HG02678 (cell line): ENCODE measurements at regions not wholly inside any gene's neighbourhood (a gene's known extent, or its start where the extent isn't known, plus 50 kb on each side); places are given as distances from the start of the nearest gene placed in this dataset.
A peak's percentile ranks its signal among the peaks of the same experiment; 100 is the strongest.

Experiments used
- ATAC-seq: cut with Tn5 transposase; IDR thresholded peaks from one replicate; pipeline ENCODE4 v1.9.1; 2021; ENCODE audit warnings: mild to moderate bottlenecking, moderate library complexity; ENCODE audit not compliant: unreplicated experiment

DNA sequence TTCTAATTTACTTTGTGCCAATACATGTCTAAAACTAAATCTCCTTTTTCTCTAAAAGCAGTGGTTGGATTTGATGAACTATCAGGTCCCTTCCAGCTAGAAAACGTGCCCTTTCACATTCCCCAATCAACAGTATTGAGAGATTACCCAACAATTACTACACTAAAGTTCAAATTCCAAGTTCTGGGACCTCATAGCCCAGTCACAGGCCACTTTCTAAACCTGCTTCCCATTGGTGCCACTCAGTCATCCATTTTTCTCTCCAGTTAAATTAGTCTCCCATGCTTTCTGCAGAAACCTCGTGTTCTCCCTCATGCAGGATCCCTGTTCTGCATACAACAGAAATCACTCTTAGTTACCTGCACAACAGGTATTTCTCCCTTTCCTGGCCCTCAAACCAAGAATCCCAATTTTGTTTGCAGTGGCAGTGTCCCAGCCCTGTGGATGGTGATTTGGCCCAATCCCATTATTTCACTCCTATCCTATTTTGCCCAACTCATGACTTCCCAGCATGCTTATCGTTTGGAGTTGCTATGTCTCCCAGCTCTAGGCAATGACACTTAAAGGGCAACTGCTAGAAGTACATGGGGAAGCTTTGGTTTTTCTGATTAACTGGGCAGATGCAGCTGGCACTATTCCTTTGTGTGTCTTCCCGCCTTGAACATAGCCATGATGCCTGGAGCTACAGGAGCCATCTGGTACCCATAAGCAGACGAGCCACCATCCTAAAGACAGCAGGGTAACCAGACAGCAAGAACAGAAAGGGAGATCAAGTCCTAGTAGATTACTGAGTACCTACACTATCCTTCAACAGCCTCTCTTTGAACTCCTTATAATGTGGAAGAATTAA is 224.2 kb downstream of the MINAR1 start:
- ATAC-seq: no peak

DNA sequence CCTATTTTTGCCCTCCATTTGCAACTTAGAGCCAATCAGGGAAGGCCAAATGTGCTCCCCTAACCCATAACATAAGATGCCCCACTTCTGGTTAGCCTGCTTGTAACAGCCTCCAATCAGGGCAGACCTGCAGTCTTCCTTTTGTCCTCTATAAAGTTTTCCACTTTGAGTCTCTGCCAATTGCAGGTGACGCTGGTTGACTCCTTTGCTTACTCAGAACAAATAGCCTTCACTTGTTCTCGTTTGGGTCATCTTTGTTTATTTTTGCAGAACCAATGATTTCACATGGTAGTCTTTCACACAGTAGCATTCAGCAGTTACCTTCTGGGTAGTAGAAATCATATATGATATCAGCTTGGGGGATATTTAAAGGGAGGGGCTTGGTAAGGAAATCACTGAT is 225.6 kb downstream of the MINAR1 start:
- no peak for ATAC-seq

DNA sequence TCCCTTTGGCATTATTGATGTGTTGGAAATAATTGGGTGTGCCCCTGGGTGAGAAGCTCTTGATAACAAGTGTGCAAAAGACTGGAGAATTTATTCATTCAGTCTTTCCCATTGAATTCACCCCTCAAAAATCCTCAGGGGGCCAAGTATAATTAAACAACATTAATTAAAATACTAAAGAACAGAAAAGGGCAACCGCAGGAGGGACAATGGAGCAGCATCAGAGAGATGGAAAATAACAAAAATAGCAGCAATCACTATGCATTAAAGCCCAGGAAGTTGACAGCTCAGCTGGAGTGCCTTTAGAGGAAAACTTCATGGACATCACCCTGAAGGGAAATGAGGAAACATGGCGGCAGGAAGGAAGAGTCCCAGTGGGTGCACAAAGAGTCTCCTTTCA is 227.6 kb downstream of the MINAR1 start:
- ATAC-seq: no peak

DNA sequence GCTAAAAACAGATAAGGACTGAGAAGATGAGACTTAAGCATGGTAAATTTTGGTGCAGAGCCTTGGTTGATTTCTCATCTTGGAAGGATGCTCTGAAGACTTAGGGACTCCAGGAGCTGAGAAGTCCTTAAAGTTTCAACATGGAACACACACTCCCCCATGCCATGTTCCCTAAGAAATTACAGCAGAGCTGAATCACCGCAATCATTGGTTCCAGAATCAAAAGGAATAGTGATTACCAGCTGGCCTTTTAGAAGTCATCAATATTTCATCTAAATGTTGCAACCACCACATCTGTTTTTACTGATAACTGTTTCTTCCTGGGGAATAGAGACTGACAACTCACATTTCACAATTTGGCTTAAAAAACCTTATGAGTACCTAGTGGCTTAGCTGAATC is 229.3 kb downstream of the MINAR1 start:
- no peak for ATAC-seq

DNA sequence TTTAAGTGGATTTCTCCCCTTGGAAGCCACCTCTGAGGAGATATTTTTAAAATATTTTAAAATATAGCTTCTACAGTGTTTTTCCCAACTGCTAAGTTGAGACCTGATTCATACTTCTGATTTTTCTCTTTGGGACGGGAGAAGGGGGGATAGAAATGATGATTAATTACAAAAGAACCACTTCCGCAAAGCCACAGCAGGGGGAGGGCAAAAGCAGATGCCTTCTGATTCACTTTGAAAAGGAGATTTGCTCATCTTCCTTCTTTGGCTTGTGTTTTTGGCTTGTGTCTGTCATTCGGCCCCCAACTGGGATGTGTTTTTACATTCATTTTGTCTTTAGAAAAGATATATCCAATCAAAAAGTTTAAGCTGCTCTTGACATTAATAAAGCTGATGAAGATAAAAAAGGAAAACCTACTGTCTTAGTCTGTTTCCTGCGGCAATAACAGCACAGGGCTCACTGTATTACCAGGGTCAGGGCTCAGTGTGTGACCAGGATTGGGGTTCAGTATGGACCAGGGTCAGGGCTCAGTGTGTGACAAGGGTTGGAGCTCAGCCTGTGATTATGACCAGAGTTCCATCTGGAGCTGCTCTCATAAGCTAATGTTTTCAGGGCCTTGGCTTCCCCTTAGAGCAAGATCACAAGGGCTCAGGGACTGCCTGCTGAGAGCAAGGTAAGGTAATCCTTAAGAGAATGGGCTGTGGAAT is 223.2 kb downstream of the MTHFS start:
- peak; percentile 57 for ATAC-seq

DNA sequence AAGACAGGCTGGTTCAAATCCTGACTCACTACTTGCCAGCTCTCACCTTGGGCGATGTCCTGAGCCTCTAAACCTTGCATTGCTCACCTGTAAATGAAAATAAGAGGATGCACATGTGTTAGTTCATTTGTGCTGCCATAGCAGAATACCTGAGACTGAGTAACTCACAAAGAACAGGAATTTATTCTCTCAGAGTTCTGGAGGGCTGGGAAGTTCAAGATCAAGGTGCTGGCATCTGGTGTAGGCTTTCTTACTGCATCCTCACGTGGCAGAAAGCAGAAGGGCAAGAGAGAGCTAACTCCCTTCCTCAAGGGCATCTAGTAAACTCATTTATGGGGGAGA is 222.7 kb downstream of the MTHFS start:
- ATAC-seq: no peak

DNA sequence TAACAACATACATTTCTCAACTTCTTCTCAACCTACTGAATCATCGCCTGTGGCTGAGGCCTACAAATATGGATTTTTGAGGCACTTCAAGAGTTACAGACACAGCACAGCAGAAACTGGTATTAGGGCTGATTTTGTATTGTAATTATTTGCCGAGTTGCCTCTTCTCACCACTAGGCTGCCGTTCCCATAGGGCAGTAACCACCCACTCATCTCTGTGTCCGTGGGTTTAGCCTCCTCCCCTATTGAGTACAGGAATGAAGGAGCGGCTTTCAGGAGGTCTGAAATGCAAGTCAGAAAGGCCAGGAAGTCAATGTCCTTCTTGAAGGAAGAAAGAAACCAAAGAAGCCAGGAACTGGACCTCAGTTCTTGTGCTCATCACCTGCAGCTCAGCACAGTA is 220.8 kb downstream of the MTHFS start:
- no peak for ATAC-seq

DNA sequence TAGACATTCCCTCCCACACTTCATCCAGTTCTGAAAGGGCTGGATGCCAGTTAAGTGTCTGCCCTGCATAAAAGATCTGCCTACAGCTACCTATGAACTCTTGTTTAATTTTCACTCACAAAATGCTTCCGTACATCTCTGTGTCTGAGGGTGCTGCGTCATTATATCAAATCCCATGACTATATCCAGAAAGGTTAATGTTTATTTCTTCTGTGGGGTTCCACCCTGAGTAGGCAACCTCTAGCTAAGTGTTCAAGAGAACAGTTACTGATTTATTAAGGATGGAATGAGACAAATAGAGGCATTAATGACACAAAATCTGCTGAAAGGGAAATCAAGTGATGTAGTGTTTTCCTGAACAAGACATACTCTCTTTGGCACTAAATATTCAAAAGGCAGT is 220.2 kb downstream of the MTHFS start:
- no peak for ATAC-seq

DNA sequence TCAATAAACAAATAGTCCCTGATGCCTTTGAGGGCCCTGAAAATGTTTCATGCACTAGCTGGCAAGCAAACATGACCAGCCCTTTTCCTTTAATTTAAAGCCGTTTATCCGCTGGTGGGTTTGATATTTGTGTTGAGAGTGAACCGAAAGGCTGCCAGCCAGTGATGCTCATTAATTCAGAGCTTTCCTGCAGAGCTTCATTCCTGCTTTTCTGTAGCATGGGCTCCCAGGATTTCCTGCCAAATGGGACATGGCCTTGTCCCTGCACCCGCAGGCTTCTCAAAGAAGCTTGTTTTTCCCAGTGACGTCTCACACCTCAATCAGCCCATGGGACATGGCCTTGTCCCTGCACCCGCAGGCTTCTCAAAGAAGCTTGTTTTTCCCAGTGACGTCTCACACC is 219.6 kb downstream of the MTHFS start:
- ATAC-seq: no peak

DNA sequence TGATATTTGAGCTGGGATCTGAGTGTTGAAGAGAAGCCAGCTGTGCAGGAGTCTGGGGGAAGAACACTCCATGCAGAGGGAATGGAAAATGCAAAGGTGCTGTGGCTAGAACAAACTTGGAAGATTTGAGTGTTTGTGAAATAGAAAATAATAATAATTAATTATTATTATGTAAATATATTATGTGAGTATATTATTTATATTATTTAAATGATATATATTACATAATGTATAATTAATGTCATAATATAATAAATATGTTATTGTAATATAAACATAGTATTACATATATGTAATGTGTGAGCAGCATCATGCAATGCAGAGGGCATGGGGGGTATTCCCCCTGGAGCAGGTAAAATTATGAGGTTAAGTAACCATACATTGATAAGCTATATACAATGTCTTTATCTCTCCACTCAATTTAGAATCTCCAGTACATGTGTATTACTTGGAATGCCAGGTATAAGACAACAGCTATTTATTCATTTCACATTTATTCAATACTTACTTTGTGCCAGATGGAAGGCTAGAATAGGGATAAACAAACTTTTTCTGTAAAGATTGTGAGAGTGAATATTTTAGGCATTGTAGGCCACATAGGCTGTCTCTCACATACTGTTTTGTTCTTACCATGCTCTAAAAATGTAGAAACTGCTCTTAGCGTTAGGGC is 218.6 kb downstream of the MTHFS start:
- no peak for ATAC-seq

DNA sequence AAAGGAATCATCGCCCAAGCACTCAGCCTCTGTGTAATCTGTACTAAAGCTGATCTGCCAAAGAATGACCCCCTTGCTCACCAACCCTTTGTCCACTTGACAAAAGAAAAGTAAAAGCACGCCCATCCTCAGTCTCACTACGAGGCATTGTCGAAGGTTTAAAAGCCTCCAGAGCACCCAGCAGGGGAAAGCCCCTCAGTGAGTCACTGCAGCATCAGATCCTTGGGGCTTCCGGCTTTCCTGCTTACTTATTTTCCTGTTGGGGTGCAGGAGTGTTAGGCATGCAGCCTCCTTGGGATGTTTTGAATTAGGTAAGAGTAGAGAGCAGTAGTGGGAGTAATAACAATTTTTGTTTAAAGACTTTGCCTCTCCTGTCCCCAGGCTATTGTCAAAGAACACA is 216.1 kb downstream of the MTHFS start:
- no peak for ATAC-seq

DNA sequence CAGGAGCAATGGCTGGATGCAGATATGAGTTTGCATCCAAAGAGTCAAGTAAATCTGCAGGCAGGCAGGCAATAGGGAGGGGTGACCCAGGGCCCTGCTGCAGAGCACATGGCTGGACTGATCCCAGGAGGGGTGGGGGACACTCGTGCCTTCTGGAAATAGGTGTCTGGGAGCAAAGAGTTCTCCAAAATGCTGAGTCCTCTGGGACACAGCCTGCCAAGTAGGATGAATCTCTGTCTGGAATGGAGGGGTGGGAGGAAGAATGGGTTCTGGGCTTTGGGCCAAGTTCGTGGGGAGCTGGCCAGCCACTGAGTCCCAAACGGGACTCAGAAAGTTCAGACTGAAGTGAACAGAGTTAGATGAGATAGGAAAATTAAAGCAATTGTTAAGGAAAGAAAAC is 214.5 kb downstream of the MTHFS start:
- ATAC-seq: no peak

DNA sequence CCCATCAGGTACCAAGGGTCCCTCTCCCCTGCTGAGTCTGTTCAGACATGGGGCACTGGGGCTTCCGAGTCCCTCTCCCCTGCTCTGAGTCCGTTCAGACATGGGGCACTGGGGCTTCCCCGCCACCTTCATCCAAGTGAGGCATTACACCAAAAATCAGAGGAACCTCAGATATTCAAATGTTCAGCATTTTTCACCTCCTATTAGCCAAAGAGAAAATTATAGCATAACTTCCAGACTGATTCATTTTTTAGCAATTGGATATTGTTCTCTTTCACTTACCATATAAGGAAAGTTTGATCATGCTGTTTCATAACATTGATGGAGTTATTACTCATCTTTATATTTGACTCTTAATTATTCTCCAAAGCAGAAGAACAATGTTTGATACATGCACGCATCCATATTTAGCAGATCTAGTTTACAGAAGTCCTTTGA is 213.9 kb downstream of the MTHFS start:
- no peak for ATAC-seq

DNA sequence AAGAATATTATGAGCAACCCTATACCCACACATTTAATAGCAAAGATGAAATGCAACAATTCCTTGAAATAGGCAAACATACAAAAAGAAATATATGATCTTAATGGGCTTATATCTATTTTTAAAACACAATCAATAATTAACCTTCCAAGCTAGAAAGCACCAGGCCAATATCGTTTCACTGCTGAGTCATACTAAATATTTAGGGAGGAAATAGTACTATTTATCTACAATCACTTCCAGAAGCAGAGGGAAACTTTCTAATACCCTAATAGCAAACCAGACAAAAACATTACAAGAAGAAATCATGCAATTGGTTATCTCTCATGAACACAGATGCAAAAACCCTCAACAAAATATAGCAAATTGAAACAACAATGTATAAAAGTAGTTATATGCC is 207.8 kb downstream of the MTHFS start:
- no peak for ATAC-seq

DNA sequence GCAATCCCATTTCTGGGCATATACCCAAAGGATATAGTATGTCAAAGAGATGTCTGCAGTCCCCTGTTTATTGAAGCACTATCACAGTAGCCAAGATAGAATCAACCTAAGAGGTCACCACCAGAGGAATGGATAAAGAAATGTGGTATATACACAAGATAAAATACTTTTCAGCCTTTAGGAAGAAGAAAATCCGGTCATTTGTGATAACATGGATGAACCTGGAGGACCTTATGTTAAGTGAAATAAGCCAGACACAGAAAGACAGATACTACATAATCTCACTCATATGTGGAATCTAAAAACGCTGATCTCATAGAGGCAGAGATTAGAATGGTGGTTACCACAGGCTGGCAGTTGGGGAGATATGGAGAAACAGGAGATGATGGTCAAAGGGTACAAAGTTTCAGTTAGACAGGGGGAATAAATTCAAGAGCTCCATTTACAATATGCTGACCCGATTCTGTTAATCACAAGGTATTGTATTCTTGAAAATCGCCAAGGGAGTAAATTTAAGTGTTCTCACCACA is 195.8 kb downstream of the MTHFS start:
- no peak for ATAC-seq

DNA sequence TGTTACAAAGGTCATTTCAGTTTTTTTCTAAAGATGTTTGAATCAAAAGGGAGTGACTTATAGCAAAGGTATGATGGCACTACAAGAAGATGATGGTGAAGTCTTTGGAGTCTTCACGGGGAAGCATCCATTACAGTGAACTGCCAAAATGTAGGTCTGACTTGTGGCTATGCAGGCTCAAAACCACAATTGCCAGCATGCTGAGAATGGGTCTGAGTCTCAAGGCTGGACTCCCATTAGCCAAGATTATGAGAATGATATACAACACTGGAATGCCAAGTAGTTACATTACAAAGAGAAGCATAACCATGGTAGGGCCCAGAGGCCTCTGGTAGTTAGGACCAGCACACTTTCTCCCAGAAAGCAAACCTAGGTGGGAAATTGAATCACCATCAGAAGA is 194.2 kb downstream of the MTHFS start:
- no peak for ATAC-seq

DNA sequence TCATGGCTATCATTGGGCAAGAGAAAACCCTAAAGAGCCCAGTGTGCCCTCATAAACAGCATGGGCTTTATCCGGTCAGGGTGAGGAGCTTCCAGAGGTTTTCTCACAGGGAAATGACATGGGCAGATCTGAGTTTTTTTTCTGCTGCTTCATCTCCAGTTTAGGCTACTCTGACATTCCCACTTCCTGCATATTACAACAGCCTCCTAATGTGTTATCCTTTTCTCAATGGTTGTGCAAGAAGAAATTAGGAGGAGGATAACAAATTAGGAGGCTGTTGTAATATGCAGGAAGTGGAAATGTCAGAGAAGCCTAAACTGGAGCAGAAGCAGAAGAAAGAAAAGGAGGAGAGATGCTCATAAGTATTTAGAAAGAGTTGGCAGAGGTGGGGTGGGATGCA is 175.6 kb downstream of the MTHFS start:
- ATAC-seq: no peak

DNA sequence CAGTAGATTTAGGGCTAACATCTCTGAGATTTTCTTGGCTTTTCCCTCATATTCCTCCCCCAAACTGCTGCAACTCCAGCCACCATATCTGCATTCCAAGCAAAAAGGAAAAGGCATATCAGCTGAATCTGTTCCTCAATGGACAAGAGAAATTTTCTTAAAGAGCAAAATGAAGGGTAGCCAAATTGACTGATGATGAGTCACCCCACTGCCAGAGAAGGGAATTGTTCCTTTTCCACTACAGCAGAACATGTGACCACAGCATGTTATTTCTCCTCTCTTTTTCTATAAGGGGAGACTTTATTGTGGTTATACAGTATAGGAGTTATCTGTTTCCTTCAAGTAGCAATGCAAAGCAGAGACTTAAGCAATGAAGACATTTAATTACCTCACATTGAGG is 172.5 kb downstream of the MTHFS start:
- ATAC-seq: no peak

DNA sequence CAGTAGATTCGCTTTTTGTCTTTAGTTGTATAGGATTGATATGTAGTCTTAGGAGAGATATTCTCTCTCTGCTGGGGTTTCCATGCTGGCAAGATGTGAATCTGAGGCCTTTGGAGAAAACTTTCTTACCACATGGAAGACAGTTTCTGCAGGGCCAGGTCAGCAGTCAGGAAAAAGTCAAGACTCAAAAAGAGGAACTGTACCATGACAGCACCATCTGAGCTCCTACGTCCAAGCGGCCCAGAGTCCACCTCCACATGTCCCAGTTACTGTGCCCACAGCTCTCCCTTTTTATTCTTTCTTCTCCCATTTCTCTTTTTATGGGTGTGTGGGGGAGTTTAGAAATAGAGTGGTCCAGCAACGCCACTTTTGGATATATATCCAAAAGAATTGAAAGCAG is 172.0 kb downstream of the MTHFS start:
- no peak for ATAC-seq

DNA sequence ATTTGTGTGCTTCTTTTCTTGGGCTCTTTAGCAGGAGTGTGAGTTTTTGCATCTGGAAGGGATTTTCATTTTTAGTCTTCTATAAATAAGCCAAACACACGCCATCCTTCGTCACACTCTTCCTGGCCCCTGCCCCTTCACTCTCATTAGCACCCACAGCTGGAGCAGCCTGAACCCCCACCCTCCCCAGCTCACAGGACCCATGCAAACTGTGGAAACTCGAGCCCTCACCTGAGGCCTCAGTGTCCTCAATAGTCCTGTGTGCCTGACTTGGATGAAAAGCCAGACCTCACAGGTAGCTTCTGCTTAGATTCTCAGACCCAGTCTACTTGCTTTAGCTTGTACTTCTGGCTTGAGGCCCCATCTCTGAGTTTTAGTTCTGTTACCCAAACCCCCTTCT is 167.9 kb downstream of the MTHFS start:
- no peak for ATAC-seq

DNA sequence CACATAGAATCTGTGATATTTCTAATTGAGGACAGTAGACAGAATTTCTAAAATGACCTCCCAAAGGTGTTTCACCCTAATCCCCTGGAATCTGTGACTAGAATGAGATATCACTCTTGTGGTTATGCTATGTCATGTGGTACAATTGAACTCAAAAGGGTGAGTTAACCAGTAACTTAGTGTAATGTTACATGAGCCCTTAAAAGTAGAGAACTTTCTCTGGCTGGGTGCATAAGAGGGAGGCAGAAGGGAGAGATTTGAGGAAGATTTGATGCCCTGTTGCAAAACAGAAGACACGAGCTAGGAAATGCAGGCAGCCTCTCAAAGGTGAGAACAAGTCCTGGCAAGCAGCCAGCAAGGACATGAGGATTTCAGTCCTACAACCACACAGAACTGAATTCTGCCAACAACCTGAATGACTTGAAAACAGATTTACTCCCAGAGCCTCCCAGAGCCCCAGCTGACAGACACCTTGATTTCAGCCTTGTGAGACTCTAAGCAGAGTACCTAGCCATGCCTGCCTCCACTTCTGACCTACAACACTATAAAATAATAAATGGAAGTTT is 160.3 kb downstream of the MTHFS start:
- ATAC-seq: no peak
